Glomerular visceral epithelial cell (primary cell): ENCODE measurements at regions not wholly inside any gene's neighbourhood (a gene's known extent, or its start where the extent isn't known, plus 50 kb on each side); places are given as distances from the start of the nearest gene placed in this dataset.

Experiments used
- DNase-seq: peaks from one replicate; pipeline ENCODE4 v3.0.0-alpha.2; 2016; ENCODE audit errors: extremely low spot score

DNA sequence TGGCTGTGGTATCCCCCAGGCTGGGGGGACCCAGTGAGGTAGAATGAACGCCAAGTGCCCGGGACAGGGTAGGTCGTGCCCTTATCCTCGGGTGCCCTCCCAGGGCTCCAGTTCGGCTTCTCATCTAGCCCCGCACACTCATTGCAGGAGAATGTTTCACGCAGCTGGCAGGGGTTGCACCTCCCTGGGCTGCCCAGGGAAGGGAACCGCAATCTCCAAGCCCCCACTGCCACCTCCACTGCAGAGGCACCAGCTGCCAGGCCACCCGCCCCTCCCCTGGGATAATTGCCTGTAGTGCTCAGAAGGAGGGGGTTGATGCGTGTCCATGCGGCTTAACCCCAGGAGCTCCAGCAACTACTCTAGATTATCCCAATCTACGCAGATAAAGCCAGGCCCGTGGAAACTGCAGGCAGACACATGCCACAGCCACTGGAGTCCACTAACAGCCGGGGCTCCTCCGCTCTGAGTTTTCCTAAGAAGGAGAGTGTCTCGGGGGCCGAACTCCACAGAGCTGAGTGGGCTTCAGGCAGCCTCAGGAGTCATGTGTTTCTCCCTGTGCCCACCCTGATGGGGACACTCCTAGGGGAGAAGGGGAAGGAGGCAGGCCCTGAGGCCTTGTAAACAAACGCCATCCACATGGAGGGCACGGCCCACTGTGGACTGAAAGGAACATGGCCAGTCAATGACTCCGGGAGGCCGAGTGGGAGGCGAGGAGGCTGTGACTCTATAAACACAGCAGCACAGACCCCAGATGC, 137.2 kb upstream of the IQSEC1 start:
- peak; percentile 7 for DNase-seq

DNA sequence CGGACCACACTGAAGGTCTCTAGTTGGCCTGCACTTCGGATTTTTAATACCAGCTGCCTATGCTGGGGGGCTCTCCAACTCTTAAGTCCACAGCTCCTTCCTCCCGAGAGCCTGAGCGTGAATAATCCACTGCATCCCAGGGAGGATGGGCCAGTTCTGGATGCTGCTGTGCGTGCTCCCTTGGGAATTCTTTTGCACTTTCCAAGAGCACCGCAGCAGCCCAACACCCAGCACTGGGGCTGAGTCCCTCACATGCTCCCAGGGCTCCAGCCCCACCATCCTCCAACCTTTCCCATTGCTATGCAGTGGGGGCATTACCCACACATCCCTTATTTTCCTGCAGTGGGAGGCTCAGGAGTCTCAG, 136.4 kb upstream of the IQSEC1 start:
- DNase-seq = no peak

DNA sequence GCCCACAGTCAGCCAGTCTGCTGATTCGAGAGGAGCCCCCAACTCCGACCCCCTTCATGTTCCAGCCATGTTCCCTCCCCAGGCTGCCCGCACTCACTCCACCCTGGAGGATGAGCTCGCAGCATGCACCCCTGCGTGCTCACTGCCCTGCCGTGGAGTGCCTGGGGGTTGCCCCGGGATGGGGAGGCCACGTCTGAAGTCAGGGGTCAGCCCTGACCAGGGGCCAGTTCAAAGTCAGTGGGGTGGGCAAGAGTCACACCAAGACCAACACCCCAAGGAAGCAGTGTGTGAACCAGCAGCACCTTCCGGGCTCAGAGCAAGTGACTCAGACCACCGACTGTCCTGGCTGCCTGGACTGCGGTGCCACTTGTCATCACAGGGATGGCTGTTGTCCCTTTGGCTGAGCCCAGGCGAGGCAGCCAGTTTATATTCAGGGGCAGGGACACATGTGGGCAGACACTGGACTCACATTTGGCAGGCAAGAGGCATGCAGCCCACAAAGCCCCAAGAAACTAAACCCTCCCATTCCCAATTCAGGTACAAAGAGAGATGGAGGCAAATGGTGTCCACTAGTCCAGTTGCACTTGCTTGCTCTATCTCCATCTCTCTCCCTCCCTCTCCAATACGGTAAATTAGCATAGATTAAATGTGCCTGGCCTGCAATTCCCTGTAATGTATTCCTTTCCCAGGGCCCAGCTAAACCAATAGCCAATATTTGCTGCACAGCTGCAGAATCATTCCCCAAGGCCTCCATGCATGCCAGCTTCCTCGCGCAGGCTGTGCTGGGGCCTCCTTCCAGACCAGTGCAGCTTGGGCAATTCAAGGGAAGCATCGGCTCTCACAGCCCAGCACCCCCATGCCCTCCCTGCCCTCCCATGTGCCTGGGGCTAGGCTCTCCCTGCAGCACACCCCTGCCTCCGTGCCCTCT, 135.7 kb upstream of the IQSEC1 start:
- no peak for DNase-seq

DNA sequence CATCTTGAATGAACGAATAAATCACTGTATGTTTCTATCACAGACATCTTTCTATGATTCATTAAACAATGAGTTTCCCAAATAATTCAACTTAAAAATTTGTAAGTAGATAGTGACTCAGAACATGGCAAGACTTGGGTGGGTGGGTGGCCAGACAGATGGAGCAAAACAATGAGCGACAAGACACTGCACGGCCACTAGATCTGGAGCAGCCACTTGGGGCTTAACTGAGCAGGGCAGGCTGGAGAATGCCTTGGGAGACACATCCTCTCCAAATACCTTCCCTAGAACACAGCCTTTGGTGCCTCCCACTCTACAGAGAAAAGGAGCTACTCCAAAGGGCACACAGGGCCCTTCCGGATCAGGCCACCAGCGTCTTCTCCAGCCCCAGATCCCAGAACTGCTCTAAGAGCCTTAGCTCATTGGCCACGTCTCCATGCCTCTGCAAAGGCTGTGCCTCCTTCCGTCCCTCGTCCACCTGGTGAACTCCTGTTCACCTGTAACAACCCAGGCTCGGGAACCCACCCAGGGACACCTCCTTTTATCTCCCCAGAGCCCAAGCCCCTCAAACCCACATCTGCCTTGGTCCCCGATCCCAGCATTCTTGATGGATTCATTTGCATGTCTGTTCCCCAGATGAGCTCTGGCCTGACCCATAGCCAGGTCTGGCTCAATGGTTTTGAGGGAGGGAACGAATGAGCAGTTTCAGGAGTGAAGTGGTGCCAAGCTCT, 134.9 kb upstream of the IQSEC1 start:
- no peak for DNase-seq

DNA sequence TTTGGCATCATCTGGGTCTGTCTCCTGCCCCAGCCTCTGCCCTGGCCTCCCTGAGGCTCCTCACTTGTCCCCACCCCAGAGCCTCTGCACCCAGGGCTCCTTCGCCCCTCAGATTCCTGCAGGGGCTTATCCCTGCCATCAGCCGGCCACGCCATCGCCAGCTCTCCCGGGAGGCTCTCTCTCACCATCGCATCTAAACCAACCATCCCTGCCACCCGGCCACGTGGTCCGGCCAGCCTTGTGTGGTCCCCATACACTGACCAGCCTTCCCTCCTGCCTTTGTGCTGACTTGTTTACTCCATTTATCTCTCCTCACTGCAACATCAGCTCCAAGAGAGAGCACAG, 134.3 kb upstream of the IQSEC1 start:
- DNase-seq = no peak

DNA sequence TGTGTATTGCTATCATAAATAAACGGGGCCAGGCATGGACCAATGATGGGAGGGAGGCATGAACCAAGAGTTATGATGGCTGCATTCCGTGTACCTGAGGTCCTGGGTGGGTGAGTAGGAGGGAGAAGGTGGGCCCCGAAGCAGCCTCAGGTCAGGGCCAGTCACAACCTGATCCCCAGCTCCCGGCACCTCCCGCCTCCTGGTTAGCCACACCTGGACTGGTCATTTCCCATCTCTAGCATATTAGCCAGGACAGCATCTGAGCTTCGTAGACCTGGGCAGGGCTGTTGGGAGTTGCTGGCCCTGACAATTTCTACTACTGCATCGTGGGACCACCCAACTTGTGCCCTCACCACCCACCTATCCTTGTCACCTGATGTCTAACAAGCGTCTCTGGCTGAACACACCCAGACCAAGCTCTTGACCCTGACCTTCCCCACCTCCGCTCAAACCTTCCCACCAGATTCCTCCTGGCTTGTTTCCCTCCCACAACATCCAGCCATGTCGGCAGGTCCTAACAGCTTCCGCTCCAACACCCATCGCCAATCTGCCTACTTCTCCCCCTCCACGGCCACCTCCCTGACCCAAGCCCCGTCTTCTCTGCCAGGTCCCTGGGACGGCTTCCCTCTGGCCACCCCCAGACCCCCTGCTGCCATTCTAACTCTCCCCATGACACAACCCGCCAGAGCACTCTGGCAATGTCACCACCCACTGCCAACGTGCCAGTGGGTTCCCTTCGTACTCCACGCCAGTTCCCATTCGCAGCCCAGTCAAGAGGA, 133.8 kb upstream of the IQSEC1 start:
- DNase-seq = no peak

DNA sequence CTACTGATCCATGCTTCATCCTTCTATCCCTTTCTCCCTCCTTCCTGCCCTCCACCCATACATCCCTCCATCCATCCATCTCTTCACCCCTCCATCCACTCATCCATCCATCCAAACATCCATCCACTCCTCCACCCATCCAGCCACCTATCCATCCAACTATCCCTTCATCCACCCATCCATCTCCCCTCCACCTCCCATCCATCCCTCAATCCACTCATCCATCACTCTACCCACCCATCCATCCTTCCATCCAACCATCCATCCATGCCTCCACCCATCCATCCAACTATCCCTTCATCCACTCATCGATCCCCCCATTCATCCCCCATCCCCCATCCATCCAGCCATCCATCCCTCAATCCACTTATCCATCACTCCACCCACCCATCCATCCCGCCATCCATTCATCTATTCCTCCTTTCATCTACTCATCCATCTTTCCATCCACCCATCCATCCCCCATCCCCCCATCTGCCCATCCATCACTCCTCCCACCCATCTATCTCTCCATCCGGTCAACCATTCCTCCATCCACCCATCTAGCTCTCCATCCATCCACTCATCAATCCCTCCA, 132.4 kb upstream of the IQSEC1 start:
- DNase-seq = no peak

DNA sequence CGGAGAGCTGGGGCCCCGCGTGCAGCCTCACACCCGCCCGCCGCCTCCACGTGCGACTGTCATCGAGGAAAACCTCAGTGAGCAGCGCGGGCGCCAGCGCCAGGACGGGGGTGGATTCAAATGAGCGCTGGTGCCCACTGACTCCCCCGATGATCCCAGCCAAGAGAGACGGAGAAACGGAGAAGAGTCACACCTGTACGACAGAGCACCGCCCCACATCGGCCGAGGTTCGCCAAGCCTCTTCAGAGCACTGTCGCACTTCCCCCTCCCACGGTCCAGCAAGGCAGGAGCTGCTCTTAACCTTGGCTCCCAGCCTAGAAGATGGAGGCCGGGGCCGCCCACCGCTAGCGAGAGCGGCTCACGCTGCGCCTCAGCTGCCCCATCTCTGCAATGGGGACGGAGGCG, 130.9 kb upstream of the IQSEC1 start:
- no peak for DNase-seq

DNA sequence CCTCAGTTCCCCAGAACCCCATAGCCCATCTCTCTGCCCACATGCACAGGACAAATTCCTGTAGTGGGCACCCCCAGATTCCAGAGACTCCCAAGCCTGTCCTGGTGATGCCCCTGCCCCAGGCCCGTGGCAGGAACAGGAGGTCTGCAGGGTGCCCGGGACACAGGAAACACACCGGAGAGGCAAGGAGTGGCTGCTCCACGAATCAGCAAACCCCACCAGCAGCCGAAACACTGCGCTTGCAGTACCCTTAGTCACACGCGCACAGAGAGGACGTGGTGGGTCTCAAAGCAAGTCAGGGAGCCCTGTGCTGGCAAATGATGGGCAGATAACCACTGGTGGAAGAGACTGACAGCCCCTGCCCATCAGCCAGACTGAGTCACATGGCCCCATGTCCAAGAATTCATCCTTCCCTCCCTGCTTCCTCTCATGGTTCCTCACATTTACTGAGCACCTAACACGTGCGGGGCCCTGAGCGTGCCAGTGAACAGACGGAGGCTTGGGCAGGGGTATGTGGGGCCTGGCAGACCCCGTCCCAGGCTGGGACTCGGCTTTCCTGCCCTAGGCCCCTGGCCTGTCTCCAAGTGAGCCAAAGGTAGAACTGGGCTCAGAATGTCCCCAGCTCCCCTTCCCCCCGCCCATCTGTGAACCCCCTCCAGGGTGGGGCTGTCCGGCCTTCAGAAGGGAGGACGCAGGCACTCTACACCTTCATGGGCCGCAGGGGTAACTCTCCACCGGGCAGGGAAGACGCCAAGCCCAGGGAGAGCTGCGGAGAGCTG, 130.4 kb upstream of the IQSEC1 start:
- no peak for DNase-seq

DNA sequence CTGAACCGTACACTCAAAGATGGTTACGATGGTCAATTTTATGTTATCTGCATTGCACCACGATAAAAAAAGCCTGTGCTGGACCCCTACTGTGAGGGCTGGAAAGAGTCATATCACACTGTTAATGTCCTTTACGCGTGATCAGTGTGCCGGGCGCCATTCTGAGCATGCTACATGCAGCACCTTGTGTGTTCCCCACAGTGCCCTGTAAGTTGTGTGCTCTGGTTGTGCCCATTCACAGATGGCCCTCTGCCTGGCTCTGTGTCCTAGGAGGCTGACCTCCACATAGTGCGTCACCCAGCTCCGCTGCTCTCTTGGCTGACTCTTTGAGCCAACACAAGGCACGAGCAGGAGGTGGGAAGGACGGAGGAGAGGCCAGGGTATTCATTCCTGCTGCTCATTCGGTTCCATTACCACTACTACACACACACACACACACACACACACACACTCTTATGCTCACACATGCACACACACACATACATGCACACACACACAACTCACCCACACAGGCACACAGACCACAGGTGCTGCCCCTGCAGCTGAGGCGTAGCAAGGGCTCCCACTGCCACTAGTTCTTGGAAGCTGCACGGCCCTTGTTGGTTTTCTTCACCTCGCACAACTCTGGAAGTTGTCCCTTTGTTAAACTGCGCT, 129.6 kb upstream of the IQSEC1 start:
- DNase-seq = no peak

DNA sequence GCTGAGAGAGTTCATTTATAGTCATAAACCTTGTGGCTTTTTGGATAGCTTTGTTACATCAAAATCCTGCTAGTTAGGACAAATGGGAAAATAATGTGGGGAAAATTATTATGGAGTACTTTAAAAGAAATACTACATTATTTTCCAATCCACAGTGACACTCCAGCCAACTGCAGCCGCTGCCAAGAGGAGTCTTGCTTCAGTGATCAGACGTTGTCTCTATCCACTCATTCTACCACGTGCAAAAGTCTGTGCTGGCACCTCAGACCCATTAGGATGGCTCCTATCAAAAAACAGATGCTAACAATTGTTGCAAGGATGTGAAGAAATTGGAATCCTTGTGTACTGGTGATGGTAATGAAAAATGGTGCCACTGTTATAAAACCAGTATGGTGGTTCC, 128.6 kb upstream of the IQSEC1 start:
- DNase-seq = no peak

DNA sequence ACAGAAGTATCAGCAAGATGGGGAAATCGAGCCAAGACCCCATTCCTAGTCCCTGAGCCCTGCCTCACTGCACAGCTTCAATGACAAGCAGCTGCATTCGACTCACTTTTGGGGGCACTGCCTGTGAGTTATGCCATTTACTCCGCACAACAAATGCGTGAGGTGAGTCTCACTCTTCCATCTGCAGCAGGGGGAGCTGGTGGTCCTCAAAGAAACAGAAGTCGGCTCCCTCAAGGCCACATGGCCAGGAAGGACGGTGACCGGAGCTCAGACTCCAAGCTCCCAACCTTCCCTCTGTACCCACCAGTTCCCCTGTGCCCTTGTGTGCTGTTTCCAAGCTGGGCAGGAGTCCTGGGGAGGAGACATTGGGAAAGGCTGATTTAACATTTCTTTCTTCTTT, 127.7 kb upstream of the IQSEC1 start:
- DNase-seq = no peak

DNA sequence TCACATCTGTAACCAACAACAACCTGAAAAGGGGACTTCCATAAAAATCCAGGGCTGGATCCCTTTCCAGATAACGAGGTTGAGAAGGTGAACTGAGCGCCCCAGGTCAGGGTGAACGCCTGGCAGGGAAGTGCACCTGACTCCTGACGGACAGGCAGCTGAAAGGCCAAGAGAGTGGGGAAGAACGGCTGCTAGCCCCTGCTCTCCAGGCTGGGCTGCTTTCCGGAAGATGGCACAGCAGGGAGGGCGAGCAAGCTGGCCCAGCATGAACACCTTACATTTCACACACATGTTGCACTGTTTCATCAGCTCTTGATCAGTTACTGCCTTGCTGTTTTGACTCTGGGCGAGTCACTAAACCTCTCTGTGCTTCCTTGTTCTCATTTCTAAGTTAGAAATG, 127.2 kb upstream of the IQSEC1 start:
- DNase-seq = no peak

DNA sequence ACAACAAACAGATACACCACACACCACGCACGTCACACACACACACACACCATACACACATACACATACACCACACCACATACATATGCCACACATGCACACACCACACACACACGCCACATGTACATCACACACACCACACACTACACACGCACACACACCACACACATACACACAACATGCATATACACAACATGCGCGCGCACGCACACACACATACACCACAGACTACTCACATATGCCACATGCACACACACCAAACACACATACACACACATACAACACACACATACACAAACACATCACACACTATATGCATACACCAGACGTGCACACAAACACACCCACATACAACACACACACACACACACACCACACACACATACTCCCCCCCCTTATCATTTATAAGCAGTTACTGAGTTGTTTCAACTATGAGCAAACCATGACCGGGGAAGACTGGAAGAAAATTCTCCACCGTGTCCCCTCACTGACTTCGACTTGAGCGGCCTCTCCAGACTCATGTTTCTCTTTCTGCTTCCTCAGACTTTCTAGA, 126.7 kb upstream of the IQSEC1 start:
- DNase-seq = no peak

DNA sequence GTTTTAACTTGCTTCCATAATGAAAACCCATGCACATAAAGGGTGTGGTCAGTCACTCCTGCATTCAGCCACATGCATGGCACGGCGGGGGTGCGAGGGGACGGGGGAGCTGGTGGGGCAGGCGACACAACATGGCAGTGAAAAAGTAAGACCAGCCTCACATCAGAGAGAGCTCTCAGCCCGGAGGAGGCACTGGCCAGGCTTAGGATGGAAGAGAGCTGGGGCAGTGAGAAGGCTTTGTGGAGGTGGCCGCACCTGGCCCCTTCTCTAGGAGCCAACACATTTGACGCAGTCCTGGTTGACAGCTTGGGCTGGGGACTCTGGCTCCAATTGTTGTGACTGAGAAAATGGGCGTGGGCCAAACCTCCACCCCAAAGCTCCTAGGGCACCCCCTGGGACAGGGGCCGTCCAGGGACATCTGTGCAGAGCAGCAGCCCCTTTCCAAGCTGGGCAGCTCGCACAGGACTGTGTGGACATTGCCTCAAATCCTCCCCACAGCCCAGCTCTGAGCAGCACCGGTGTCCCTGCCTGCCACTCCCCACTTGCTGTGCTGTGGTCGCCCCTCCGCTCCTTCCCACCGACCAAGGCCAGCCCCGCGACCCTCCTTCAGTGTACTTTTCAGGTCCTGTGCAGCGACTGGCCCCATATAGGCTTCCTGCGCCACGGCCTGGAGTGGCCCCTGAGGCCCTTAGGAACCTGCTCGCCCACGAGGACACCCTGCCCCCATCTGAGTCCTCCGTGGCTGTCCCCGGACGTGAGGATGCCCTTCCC, 126.0 kb upstream of the IQSEC1 start:
- DNase-seq = no peak

DNA sequence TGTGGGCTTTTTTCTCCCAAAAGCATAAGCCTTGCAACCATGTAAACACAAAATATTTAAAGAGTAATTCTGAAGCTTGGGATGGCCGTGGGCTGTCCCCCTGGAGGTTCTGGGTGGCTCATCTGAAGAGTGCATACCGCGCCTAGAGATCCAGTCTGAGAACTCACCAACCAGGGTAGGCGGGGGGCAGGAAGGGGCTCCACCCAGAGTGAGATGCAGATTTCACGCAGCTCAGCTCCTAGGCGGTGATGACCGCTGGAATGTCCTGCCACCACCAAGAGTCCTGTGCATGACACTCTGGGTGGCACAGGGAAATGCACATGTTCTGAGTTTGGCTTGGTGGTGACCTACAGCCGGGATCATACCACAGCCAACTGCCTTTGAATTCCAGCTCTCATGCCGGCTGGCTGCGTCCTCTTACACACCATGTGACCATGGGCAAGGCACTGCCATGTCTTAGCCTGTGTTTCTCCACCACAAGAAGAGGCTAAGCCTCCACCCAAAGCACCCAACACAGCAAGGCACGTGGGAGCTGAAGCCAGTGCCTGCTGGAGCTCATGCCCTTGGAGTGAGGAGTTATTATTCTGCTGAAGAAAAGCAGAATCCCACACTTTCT, 125.1 kb upstream of the IQSEC1 start:
- DNase-seq = no peak

DNA sequence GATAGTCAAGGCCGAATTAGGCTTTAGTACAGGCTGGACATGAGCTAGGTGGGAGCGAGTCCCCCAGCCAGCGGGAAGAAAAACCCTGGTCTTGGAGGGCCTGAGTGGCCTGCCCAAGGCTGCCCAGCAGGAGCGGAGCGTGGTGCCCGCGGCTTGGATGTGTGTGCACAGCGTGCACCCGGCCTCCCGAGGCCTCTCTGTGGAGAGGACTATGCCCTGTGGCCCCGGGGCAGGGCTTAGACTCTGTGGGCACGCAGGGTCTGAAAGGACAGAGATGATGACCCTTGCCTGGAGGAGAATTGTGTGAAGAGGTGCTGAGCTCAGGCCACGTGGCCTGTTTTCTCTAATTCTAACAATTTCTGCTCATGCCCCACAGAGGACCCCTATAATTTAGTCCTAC, 124.6 kb upstream of the IQSEC1 start:
- no peak for DNase-seq

DNA sequence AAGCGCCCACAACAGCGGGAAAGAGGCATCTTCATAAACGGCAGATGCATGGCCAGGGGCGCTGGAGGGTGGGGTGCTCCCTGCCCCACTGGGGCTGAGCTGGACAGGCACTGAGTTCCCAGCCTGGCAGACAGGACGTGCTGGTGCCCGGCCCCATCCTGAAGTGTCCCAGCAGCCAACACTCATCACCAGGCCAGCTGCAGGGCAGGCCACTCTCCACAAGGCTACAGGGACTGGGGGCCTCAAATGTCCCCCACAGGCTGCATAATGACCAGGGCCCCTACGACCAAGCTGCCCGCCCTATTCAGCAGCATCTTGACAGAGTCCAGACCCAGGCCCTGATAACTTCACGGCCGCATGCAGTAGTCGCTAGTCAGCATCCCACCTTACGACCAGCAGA, 124.1 kb upstream of the IQSEC1 start:
- DNase-seq = no peak

DNA sequence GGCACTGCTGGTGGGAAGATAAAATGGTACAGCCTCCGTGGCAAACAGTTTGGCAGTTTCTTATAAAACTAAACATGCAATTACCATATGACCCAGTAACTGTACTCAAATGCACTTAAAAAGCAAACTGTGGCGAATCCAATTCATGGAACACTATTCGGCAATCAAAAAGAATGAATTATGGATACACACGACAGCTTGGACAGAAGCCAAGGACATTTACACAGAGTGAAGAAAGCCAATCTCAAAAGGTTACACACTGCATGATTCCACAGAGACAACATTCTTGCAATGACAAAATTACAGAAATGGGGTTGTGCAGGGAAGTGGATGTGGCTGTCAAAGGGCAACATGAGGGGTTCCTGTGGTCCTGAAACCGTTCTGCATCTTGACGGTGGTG, 122.1 kb upstream of the IQSEC1 start:
- DNase-seq = no peak
